ENCODE measurements at regions not wholly inside any gene's neighbourhood (a gene's known extent, or its start where the extent isn't known, plus 50 kb on each side); places are given as distances from the start of the nearest gene placed in this dataset.
"Not testable (repeated sequence)": the region's sequence is repeated elsewhere in the genome, so short reads cannot be mapped to it uniquely, and the experiment has no call there.

GRCh38 chr17:21495281-21495680, 119.1 kb downstream of the KCNJ12 start:
- Histone ChIP-seq H3K27me3 (replicated peaks; ENCODE audit: insufficient read depth, low read length) (peaks cover 8% of the 10 kb centered on the region; the same call in 1 of the 2 replicates), H3K36me3 (replicated peaks; ENCODE audit: insufficient read depth, low read length) (no peaks in the 10 kb centered on the region), H3K9me2 (replicated peaks; ENCODE audit: insufficient read depth, low read length) (no peaks in the 10 kb centered on the region), H3K4me2 (ENCODE audit: low read depth, low read length) (no peak overlapping the region), H3K79me2 (ENCODE audit: low read length) (no peaks in the 10 kb centered on the region), H3K27ac (ENCODE audit: low read length) (no peak overlapping the region), H3F3A (ENCODE audit: insufficient read depth, low read length) (no peaks in the 10 kb centered on the region), H4K20me1 (ENCODE audit: insufficient read depth, low read length) (no peaks in the 10 kb centered on the region), H3K4me1 (ENCODE audit: low read length) (no peaks in the 10 kb centered on the region), H2AFZ (ENCODE audit: low read length) (no peak overlapping the region), H3K9ac (ENCODE audit: low read length) (no peak overlapping the region), H3K9me3 (replicated peaks; ENCODE audit: insufficient read depth, low read length) (no peaks in the 10 kb centered on the region), H3K4me3 (ENCODE audit: low read length) (no peak overlapping the region)
- DNase-seq, result no peak
- TF ChIP-seq CTCF (IDR thresholded peaks at IDR 0.05; ENCODE audit: low read length), result no peak

GRCh38 chr17:21500064-21500463, 123.9 kb downstream of the KCNJ12 start:
- no peak overlapping the region for H3K4me3 ChIP-seq (ENCODE audit: low read length)
- no peak overlapping the region for H3K4me2 ChIP-seq (ENCODE audit: low read depth, low read length)
- H3K27me3 ChIP-seq (replicated peaks; ENCODE audit: insufficient read depth, low read length), result peaks cover 3% of the 10 kb centered on the region; the same call in 1 of the 2 replicates
- no peaks in the 10 kb centered on the region for H3K4me1 ChIP-seq (ENCODE audit: low read length)
- H3K36me3 ChIP-seq (replicated peaks; ENCODE audit: insufficient read depth, low read length), result no peaks in the 10 kb centered on the region
- H2AFZ ChIP-seq (ENCODE audit: low read length), result no peak overlapping the region
- no peak for DNase-seq
- no peak overlapping the region for H3K27ac ChIP-seq (ENCODE audit: low read length)
- no peaks in the 10 kb centered on the region for H4K20me1 ChIP-seq (ENCODE audit: insufficient read depth, low read length)
- H3K9ac ChIP-seq (ENCODE audit: low read length), result no peak overlapping the region
- H3K9me3 ChIP-seq (replicated peaks; ENCODE audit: insufficient read depth, low read length), result no peaks in the 10 kb centered on the region
- TF ChIP-seq EZH2 (optimal IDR thresholded peaks at IDR 0.05; ENCODE audit: low read depth, low read length), result no peak
- no peak for TF ChIP-seq EZH2phosphoT487 (IDR thresholded peaks at IDR 0.05; ENCODE audit: low read length)
- no peak for TF ChIP-seq CTCF (IDR thresholded peaks at IDR 0.05; ENCODE audit: low read length)
- no peaks in the 10 kb centered on the region for H3K79me2 ChIP-seq (ENCODE audit: low read length)
- H3F3A ChIP-seq (ENCODE audit: insufficient read depth, low read length), result no peaks in the 10 kb centered on the region
- H3K9me2 ChIP-seq (replicated peaks; ENCODE audit: insufficient read depth, low read length), result no peaks in the 10 kb centered on the region

- H3K9ac ChIP-seq (ENCODE audit: low read length); H3K27ac ChIP-seq (ENCODE audit: low read length); DNase-seq; H3K4me3 ChIP-seq (ENCODE audit: low read length); H3F3A ChIP-seq (ENCODE audit: insufficient read depth, low read length); H3K4me1 ChIP-seq (ENCODE audit: low read length); H3K36me3 ChIP-seq (replicated peaks; ENCODE audit: insufficient read depth, low read length); H3K9me2 ChIP-seq (replicated peaks; ENCODE audit: insufficient read depth, low read length); H3K4me2 ChIP-seq (ENCODE audit: low read depth, low read length); H2AFZ ChIP-seq (ENCODE audit: low read length); H4K20me1 ChIP-seq (ENCODE audit: insufficient read depth, low read length); H3K9me3 ChIP-seq (replicated peaks; ENCODE audit: insufficient read depth, low read length); H3K79me2 ChIP-seq (ENCODE audit: low read length): not testable (repeated sequence)
- peaks cover 24% of the 10 kb centered on the region for H3K27me3 ChIP-seq (replicated peaks; ENCODE audit: insufficient read depth, low read length)
These were observed 126.0 kb downstream of the KCNJ12 start for GRCh38 chr17:21501927-21502700.
